GM21447 (cell line): ENCODE measurements at regions not wholly inside any gene's neighbourhood (a gene's known extent, or its start where the extent isn't known, plus 50 kb on each side); places are given as distances from the start of the nearest gene placed in this dataset.
"Not testable (repeated sequence)": the region's sequence is repeated elsewhere in the genome, so short reads cannot be mapped to it uniquely, and the experiment has no call there.

Experiments used
- ATAC-seq: cut with Tn5 transposase; IDR thresholded peaks from one replicate; pipeline ENCODE4 v1.9.1; 2021; ENCODE audit not compliant: unreplicated experiment

DNA sequence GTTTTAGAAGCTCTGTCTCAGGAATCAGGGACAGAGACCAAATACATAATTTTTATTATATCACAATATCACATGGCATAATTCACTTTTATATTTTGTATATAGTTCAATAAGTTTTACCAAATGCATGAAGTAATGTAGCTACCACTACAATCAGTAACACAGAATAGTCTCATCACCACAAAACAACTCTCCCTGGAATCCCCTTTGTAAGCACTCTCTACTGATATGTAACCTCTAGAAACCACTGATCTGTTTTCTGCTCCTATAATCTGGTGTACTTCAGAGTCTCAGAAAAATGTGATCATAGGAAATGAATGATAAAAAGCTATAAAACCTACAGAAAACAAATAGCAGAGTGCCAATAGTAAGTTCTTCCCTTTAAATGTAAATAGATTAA lies 1465.9 kb downstream of the SPATA31A7 start:
- not testable (repeated sequence) for ATAC-seq

DNA sequence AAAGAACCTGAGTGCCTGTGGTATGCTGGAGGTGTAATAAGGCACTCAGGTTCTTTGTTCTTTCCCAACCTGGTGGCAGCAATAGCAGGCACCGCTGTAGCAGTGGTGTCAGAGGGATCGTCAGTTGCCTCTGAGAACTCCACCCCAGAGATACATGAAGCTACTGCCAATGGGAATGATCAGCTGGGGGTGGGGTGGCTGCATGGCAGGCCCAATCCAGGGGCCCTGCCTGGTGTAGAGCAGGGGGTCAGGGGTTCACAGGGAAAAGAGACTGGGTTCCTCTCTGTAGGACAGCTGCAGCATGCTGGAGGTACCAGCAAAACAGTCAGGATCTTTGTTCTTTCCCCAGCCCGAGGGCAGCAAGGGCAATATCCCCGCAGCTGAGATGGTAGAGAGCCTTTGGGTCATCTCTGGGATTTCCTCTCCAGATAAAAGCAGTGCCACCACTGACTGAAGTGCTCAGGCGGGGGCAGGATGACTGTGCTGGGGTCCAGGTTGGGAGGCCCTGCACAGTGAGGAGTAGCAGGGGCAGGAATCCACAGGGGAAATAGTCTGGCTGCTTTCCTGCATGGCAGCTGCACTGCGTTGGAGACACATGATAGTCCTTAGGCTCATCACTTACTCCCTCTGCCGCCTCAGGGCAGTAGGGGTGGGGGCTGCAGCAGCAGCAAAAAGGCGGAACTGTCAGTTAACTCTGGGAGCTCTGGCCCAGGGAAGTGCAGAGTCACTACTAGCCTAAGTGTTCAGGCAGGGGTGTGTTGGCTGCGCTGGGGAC lies 1473.1 kb downstream of the SPATA31A7 start:
- not testable (repeated sequence) for ATAC-seq

DNA sequence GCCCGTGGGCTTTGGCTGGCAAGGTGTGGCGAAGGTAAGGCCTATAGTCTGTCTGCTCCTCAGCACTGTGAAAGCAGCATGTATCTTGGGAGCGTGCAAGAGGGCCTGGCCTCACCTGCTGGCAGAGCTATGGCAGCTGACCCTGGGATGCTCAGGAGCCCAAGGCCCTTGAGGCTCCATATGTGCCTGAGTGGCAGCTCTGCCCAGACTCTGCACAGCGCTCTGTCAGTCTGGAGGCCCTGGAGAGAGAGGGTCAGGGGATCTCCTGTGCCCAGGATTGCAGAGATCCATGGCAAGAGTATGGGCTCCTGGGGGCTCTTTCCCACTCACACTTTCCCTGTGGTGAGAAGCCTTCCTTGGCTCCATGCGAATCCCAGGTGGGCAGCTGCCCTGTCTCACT lies 1473.7 kb downstream of the SPATA31A7 start:
- not testable (repeated sequence) for ATAC-seq

DNA sequence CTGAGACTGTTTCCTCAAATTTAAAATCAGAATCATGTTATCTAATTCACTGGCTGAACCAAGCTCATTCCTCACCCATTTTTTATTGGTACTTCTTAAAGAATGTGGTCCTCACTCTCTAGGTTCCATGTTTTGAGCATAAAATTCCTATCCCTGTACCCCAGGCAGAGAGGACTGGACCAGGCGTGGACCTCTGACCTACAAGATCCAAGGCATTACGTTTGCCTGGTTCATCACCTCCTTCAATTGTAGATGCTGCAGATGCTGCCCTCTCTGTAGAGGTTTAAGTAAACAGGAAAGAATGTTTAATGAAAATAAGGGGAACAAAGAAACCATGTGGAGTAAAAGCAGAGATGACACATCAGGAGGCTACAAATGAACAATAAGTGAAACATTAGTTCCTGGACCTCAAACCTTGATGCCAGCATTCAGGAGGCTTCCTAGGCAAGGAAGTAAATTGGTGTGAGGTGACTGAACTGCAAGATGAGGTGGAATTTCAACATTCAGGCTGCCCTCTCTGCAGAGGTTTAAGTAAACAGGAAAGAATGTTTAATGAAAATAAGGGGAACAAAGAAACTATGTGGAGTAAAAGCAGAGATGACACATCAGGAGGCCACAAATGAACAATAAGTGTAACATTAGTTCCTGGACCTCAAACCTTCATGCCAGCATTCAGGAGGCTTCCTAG lies 1477.4 kb downstream of the SPATA31A7 start:
- ATAC-seq, result not testable (repeated sequence)

DNA sequence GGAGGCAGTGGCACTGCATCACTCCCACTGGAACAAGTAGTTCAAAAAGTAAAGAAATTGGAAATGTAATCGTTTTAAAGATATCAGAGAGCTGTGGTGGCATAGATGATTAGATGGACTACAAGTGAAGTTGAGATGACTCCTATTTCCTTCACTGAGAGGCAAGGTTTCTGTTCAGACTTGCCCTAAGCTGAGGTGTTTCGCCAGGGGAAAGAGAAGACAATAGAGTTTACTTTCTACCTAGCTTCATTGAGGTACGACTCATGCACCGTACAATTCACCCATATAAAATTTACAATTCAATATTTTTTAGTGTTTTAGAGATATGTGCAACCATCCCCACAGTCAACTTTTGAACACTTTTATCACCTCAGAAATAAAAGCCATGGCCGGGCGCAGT lies 1487.2 kb downstream of the SPATA31A7 start:
- not testable (repeated sequence) for ATAC-seq

DNA sequence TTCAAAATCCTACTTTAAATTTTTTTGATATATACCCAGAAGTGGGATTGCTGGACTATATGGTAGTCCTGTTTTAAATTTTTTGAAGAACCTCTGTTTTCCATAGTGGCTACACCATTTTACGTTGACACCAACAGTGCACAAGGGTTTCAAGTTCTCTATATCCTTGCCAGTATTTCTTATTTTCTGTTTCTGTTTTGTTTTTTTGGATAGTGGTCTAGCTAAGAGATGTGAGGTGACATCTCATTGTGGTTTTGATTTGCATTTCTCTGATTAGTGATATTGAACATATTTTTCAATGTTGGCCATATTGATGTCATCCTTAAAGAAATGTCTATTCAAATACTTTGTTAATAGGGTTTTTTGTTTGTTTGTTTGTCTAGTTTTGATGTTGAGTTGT lies 1488.5 kb downstream of the SPATA31A7 start:
- peak; percentile 64 for ATAC-seq

DNA sequence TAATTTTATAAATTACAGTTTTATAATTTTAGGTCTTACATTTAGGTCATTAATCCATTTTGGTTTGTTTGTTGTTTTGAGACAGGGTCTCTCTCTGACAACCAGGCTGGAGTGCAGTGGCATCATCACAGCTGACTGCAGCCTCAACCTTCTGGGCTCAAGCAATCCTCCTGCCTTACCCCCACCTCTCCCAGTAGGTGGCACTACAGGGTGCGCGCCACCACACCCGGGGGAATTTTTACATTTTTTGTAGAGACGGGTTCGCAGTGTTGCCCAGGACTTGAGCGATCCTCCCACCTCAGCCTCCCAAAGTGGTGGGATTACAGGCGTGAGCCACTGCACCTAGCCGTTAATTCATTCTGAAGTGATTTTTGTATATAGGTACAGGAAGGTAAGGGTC lies 1489.2 kb downstream of the SPATA31A7 start:
- not testable (repeated sequence) for ATAC-seq

DNA sequence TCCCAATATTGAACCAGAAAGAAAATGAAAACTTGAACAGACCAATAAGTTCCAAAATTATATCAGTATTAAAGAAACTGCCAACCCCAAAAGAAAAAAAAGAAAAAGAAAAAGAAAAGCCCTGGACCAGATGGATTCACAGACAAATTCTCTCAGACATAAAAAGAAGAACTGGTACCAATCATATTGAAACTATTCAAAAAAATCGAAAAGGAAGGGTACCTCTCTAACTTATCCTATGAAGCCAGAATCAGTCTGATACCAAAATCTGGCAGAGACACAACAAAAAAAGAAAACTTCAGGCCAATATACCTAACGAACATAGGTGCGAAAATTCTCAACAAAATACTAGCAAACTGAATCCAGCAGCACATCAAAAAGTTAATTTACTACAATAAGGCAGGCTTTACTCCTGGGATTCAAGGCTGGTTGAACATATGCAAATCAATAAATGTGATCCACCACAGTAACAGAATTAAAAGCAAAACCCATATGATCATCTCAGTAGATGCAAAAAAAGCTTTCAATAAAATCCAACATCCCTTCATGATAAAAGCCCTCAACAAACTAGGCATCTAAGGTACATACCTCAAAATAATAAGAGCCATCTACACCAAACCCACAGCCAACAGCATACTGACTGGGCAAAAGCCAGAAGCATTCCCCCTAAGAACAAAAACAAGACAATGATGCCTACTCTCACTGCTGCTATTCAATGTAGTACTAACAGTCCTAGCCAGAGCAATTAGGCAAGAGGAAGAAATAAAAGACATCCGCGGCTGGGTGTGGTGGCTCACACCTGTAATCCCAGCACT lies 1495.2 kb downstream of the SPATA31A7 start:
- peak; percentile 78 for ATAC-seq

DNA sequence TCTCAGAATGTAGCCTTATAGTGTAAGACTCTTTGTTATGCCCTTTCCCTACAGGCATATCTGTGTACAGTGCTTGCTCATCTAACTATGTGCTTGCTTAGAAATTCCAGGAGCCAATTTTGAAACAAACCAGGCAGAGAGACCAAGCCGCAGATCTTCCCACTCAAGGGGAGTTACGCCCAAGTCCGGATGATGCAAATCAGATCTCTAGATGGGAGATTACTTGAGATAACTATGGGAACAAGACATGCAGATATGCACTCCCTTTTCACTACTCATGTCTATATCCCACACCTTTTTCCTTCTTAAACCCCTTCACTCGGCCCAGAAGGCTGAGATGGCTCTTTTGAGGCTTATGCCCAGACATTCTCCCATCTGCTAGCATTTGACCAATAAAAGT lies 1496.5 kb downstream of the SPATA31A7 start:
- not testable (repeated sequence) for ATAC-seq

DNA sequence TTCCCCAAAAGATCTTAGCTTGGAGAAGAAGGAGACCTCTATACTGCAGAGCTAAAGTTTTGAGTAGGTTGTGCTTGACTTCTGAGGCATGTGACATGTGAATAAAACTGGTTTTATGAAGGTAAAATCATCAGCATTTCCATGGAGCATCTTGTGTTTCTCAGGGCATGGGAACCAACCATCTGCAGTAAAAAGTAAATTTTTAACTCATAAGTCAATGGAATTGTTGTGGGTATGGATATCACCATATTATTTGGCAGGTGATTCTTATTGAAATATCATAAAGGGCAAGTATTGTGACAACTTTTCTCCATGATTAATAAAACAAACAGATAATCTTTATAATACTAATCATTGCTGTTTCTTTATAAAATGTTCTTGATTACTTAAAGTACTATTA lies 1503.2 kb downstream of the SPATA31A7 start:
- ATAC-seq, result not testable (repeated sequence)

DNA sequence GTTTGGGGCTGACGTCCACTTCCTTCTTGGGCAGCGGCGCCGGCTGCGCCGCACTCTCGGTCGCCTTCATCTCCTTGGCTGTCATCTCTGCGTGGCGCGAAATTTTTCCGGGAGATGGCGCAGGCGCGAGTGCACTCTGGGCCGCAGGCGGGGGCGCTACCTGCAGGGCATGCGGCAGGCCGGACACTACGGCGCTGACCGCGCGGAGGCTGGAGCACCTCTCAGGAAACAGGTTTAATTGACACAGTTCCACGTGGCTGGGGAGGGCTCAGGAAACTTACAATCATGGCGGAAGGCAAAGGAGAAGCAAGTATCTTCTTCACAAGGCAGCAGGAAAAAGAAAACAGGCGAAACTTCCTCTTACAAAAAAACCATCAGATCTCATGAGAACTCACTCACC lies 1521.5 kb downstream of the SPATA31A7 start:
- not testable (repeated sequence) for ATAC-seq

DNA sequence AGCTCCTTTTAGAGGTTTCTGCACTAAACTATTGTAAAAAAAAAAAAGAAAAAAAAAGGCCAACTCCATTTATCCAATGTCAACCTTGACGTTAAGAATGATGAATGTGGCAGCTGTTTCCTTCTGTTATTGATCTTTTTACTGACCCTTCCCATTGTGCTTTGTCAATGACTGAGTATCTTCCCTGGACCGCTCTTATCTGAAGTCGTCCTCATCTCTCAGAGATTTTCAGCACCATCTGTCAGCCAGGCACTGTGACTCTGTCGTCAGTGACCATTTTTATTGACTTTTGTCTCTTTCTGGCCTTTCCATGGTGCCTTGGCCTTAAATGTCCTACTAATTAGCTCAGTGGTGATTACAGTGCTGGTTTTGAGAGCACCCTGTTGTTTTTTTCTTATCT lies 1535.7 kb downstream of the SPATA31A7 start:
- ATAC-seq, result not testable (repeated sequence)

DNA sequence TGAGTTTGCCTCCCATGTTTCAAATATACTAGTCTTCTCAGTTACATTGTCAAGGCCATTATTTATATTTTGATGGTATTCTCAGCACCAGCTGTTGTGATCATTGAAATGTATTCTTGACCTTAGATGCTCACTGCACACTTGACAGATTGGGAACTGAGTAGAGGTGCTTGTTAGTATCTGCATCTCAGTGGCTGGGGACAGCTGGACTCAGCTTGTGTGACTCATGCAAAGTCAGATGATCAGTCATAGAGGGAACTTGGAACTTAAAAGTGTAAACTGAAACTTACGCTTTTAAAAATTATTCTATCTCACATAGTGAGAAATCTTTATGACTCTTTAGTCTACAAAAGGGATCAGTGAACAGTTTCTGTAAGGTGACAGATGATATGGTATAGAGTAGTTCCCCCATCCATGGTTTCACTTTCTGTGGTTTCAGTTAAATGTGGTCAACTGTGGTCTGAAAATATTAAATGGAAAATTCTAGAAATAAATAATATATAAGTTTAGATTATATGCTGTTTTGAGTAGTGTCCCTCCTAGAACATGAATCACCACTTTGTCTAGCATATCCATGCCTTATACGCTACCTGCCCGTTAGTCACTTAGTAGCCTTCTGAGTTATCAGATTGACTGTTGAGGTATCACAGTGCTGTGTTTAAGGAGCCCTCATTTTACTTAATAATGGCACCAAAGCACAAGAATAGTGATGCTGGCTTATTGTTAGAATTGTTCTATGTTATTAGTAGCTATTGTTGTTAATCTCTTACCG lies 1540.6 kb downstream of the SPATA31A7 start:
- ATAC-seq, result peak; percentile 89

DNA sequence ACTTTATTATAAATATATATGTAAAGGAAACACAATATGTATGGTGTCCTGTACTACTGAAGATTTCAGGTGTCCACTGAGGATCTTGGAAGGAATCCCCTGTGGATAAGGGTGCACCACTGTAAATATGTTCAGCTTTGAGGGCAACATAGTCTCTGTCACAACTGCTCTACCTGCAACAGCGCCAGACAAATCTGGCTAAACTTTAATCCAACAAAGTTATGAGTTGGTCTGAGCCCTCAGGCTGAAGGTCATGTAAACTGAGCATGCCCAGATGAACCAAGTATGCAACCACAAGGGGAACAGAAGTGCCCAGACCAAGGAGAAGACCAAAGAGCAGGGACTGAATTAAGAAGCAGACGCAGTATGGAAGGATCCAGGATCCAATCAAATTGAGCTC lies 1541.2 kb downstream of the SPATA31A7 start:
- ATAC-seq, result not testable (repeated sequence)

DNA sequence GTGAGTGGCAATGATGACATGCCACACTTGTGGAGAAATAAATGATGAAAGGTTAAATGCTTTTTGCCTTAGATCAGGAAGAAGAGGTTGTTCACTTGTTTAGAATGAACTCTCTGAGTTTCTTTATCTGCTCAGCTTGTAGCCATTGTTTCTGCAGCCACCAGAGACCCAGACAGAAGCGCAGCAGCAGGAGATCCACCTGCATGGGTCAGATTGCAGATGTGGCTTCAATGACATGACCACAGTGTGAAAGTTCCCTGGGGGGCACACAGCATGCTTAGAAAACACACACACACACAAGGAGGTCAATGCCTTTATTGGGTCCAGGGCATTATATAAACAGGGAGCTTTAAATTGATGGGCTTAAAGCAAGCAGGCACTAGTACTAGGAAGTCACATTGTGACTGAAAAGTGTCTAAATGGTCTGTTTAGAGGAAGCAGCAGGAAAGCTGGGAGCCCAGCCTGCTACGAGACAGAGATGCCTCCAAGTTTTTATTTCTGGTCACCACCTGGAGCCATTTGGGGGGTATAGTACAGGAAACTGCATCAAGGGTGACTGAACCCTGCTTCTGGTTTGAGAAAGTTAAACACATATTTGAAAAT lies 1547.3 kb downstream of the SPATA31A7 start:
- not testable (repeated sequence) for ATAC-seq

DNA sequence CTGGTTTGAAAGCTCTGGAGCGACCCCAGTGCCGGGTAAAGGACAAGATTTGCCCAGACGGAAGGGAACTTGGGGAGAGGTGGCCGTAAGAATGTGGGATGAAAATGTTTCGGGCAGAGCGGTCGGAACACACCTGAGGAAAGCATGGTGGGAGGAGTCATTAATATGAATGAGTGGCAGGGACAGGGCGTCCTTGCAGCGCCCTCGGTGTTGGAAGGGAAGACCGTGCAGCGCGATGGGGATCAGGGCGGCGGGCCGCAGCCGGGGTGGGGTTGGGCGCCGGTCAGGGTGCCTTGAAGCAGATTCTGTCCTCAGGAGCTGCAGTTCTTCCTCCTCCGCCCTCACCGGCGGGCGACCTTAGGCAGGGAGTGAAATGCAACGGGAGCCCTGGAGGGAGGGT lies 1548.1 kb downstream of the SPATA31A7 start:
- ATAC-seq, result not testable (repeated sequence)

DNA sequence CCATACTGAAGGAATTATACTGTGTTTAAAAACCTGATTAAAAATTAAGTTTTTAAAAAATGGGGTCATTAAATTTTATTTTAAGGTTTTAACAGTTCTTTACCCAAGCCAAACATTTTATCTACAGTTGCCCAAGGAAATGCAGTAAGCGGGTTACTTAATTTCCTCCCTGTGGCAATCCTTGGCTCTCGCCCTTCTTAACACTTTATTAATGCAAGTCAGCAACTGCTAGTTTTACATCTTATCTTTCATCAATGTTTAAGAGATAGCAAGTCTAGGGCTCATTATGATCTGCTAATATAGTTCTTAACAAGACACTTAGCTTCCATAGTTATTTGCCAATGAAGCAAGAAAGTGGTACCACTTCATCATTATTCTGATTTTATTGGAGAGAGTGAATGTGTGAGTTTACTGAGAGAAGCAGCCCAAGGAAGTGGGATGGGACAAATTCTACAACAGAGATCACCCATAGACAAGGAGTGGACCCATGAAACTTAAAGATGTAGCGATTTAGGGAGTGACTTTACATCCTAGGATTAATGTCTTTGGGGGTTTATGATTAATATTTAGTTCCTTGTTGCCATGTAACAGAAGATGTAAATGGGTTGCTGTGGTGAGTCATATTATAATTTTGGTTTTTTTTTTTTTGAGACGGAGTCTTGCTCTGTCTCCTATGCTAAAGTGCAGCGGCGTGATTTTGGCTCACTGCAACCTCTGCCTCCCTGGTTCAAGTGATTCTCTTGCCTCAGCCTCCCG lies 1556.1 kb downstream of the SPATA31A7 start:
- ATAC-seq, result not testable (repeated sequence)
